HG03378 (cell line): ENCODE measurements at regions not wholly inside any gene's neighbourhood (a gene's known extent, or its start where the extent isn't known, plus 50 kb on each side); places are given as distances from the start of the nearest gene placed in this dataset.

Experiments used
- ATAC-seq: cut with Tn5 transposase; IDR thresholded peaks from one replicate; pipeline ENCODE4 v1.9.1; 2021; ENCODE audit warnings: mild to moderate bottlenecking, moderate library complexity; ENCODE audit not compliant: unreplicated experiment

- ATAC-seq, result no peak
Observed at GRCh38 chr15:100718075-100718980, 115.9 kb downstream of the ASB7 start.

DNA sequence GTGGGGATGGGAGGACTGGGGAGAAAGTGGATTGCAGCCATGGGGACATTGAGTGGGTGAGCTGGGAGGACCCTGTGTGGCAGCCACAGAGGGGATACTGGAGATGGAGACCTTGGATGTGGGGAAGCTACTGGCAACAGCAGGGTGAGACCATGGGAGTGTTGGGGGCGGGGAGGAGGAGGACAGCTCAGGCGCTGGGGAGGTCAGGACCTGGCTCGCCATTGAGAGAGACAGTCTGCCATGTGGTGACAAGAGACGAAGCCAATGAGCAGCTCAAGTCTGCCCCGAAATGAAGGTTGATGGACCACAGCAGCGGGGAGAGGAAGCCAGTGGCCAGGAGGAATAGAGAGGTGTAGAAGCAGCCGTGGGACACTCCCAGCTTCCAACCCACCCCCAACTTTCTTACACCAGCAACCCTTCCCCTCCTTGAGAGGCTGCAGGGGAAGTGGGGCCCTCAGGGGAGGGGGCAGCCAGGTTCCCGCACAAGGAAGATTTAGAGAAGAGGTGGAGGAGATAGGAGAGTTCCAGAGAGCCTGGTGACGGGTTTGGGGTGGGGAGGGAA is 118.1 kb downstream of the ASB7 start:
- ATAC-seq, result no peak

- ATAC-seq, result no peak
Observed at GRCh38 chr15:100721758-100722550, 119.6 kb downstream of the ASB7 start.

DNA sequence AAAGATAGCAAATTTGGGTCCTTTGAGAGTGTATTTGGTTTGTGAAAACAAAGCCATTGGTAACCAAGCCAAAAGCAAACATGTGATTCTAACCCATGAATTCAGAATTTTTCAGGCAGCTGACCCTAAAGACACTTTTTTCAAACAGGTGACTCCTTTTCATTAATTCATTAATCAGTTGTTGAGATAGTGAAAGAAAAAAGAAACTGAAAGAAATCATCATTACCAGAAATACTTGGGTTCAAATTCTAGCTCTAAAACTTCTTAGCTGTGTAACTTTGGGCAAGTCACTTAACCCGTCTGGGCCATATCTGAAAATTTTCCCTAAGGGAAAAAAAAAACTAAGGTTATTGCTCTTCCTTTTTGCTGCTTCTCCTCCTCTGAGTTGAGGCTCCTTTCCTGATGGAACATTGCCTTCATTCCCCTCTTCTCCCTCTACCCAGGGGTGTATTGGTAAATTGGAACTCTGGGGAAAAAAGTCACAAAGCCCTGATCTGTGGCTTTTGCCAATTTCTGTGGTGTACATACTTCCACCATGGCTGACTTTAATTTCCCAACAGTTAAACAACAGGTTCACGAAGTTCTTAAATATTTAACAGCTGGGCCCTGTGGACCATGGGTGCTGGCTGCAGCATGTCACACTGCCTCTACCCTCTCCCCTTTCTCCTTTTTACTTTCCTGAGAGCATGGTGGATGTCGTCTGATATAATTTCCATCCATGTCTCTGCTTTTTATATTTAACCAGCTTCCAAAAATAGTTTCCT is 120.3 kb downstream of the ASB7 start:
- no peak for ATAC-seq

- no peak for ATAC-seq
Observed at GRCh38 chr15:100723315-100723801, 121.0 kb downstream of the ASB7 start.

DNA sequence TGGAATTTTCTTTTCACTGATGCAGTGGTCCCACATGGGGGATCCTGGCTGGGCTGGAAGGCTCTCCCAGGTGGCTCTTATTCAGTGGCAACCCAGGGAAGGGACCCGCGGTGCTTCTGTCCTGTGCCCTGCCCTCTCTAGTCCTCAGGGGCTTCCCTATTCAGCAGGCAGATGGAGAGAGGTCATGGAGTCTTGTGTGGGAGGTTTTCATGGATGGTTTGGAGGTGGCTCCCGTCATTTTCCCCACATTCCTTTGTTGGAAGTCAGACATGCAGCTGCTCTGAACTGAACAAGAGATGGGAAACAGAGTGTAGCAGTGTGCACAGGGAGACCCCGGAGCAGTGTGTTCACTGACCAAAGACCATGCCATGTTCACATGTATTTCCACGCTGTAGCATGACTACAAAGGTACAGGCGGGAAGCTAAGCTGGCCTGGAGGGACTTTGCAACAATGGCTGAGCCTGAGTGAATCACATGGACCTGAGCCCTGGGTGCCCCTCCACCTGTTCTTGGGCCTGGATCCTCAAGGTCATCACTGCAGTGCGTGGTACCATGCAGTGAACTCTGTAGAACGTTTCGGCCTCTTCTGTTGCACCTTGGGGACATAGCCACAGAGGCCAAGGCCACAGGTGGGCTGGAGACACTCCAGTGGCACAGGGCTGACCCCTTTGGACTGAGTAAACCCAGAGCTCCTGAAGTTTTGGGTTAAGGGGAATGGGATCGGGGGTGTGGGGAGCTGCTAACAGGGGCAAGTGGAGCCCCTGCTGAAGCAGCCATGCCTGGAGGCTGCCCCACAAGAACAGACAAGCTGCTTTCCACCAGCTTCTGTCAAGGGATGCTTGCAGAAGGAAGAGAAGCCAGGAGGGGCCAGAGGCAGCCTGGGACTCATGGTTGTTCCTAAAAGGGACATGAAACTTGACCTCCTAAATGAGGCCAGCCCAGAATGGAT is 123.0 kb downstream of the ASB7 start:
- ATAC-seq, result no peak

- no peak for ATAC-seq
Observed at GRCh38 chr15:100726070-100726420, 123.7 kb downstream of the ASB7 start.

DNA sequence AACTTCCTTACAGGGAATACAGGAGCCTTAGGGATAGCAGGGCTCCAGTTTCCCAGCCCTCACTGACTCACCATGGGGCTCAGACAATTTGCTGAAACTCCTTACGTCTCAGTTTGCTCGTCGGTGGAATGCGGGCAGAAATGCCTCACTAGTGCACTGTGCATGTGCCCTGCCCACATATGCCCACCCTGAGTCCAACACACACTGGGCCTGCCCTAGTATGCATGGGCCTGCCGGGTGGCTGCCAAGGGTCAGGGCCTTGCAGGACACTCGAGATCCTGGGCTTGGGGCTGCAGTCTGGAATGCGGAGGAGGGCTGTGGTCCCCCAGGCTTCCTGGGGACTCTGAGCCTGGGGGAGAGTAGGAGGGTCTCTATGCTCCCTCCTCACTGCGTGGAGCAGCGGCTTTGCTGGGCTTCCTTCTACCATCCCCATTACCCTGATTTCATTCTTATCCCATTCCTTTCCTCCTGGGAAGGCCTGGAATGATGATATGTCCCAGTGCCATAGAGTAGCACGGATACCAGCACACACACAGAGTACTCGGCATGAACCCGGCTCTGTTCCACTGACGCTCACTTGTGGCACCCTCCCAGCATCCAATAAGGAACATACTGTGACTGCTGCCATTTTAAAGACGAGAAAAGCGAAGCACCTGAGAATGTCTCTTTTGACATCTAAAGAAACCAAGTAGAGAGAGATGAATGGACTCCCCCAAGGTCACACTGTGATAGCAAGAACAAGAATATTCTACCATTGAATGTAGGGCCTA is 124.2 kb downstream of the ASB7 start:
- ATAC-seq, result no peak

DNA sequence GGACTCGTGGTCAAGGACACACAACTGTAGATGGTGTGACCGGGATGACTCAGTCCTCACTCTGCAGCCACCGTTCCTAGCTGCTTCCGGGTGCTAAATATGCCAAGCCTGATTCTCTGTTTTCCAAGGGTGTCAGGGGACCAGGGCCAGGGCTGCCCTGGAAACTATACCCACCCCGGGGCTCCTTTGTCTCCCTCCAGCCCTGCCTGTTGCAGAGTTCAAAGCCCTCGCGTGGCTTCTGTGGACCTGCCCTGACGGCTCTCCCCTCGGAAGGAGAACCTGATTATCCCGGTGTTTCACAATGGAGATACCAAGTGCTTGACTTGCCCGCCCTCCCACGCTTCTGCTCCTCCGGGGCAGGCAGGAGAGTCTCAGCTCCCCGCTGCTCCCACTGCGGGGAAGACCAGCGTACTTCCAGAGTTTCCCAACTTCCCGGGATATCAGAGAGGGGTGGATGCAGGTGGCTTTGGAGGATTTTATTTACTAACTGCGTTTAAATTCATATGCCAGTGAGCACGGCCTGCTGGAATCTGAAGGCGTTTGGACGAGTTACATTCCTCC is 125.0 kb downstream of the ASB7 start:
- ATAC-seq, result no peak

DNA sequence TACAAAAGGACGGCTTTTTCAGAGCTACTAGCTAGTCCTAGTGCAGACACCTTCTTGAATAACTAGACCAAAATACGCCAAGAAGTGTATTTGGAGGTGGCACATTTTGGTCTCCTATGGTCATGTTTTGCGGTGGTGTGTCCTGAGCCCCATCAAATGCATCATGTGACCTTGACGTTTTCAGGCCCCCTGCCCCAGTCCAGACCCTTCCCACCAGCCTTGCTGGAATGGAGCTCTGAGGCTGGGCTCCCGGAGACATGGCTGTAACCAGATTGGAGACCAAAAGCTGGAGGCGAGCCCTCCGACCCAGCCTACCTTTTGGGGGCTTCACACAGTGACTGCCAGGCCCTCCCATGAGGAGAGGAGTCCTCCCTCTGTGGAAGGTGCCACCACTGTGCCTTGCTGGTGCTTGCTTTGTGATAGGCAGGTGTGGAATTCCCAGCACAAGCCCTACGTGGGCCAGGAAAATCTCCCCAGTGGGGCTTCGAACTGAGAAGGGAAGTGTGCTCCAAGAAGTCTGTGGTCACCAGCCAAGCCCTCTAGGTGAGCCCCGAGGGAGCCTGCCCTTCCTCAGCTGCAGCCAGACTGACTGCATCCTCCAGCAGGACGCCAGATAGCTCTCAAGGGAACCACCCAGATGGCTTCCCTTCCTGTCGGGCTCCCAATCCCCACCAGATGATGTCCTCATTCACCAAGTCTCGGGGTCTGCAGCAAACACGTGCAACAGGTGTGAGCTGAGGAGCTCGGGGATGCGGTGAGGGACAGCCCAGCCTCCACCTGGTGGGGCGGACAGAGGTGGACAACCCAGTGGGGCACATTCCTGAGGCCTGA is 126.2 kb downstream of the ASB7 start:
- no peak for ATAC-seq

DNA sequence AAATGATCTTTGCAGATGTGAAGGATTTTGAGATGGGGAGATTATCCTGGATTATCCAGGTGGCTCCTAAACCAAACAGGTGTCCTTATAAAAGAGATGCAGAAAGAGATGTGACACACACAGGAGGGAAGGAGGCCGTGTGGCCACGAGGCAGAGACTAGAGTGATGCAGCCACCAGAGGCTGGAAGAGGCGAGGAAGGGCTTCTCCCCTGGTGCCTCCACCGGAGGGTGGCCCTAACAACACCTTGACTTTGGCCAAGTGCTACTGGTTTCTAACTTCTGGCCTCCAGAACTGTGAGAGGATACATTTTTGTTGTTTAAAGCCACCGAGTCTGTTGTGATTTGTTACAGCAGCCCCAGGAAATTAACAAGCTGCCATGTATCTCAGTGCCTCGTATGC is 127.1 kb downstream of the ASB7 start:
- ATAC-seq, result no peak

DNA sequence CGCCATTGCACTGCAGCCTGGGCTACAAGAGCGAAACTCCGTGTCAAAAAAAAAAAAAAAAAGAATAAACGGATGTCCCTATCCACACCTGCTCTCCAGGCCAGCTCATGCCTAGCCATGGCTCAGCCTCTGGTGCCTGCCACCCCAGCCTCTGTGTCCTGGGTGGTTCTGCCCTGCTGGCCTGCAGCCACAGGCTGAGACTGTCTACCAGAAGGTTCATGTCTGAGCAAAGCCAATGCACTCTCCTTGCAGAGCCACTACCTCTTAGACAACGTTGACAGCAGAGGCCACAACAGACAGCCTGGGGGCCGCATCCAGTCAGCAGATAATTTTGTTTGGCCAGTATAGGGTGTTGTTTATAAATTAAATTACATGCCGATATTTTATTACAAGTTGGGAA is 127.7 kb downstream of the ASB7 start:
- ATAC-seq, result no peak

GRCh38 chr15:100730655-100731266 is 128.4 kb downstream of the ASB7 start:
- no peak for ATAC-seq

DNA sequence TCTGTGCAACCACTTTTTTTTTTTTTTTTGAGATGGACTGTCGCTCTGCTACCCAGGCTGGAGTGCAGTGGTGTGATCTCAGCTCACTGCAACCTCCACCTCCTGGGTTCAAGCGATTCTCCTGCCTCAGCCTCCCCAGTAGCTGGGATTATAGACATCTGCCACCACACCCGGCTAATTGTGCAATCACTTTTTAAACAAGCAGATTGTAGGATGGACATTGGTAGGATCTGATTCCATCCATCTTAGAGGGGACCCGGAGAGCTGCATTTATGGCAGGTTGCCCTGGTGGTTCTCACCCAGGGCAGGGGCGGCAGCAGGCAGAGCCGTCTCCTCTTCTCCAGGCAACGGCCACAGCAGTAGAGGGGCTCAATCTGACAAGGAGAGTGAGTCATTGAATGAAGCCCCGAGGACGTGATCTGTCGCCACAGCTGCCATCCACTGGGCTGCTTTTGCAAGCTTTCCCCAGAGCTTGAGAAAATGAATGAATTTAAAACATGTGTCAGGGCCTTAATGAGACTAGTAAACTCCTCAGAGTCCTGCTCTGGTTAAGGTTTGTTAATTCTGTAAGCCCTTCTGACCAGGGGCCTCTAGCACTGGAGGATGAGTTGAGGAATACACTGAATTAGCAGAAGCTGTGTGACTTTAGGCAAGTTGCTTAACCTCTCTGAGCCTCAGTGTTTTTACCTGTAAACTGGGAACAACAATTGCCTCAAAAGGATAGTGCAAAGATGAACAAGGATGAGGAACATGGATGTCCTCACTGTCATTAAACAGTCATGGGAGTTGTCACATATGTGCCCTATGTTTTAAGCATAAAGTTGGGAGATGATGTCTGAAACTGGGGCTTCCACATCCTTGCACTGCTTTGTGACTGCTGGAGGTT is 129.1 kb downstream of the ASB7 start:
- ATAC-seq, result no peak

DNA sequence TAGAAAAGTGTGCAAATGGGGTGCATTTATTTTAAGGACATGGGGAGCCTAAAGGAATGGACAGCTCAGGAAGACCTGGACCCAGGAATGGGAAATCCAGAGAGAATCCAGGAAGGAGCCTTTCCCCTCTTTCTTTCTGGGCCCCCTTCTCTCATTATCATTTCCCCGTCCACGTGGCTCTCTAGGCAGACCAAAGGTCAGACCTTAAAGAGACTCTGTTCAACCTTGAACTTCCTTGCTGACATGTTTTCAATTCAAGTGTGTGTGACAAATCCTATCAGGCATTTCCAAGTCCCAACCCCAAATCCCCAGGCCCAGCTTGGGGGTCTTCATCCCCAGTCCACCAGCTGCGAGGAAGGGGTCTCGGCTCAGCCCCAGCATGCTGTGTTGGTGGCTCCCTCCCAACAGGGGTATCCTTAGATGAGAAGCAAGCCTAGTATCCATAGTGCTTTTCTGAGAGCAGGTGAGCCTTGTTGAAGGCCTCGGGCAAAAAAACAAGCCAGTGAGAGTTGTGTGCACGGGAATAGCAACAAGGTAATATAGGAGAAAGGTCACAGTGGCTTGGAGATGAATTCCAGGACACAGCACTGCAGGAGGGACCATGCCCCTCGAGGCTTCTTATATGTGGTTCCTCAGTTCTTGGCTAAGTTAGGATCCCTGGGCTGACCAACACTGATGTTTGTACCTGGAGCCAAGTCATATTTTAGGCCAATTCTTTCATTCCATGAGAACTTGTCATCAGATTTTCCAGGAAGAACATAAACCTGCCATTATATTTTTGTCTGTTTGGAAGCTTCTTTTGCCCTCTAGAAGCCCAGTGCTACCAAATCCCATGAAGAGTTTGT is 130.0 kb downstream of the ASB7 start:
- ATAC-seq, result no peak
